Islet precursor cell (in vitro differentiated cells): ENCODE measurements at regions not wholly inside any gene's neighbourhood (a gene's known extent, or its start where the extent isn't known, plus 50 kb on each side); places are given as distances from the start of the nearest gene placed in this dataset.
A peak's percentile ranks its signal among the peaks of the same experiment; 100 is the strongest.

Experiments
- DNase-seq: peaks from one replicate; pipeline ENCODE4 v3.0.0-alpha.2; 2018

DNA sequence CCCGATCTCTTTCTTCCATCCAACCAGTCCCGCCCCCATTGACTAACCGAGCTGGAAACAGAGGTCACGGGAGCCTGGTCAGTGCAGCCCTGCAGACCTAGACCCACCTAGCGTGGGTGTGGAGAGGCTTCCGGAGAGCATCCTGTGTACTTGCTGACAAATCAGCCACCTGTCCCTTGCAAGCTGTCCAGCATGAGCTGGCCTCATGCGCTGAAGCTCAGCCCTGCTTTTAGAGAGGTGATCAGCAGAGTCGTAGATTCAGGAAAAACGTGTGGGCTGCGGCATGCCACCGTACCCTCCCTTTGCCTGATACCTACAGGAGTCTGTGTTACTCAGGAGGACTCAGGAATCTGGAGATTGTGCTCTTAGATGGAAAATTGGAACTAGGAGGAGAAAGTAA lies 80.3 kb upstream of the UQCRFS1 start:
- DNase-seq = no peak

DNA sequence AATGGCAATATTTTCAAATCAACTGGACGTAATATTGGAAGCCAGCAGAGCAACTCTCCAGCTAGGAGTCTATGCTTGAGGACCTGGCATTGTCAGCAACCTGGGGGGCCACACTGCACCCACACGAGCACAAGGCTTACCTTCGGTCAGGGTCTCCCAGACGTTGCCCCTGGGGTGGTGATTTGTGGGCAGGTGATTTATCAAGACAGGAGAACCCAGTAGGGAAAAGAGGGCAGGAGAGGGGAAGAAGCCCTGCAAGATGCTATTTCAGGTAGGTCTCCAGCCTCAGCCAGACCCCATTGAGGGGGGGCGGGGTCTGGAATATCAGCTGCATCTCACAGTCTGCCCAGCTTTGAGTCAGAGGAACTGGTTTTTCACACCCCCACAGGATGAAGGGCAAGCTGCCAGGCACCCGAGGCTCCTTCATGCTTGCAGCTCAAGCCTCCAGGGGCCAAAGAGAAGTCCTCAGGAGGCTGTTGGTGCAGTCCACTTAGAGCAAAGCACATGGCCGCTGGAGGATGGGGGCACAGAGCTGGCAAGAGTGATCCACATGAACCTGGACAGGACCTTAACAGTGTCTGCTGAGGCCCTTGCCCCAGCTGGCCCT lies 80.9 kb upstream of the UQCRFS1 start:
- DNase-seq = no peak

DNA sequence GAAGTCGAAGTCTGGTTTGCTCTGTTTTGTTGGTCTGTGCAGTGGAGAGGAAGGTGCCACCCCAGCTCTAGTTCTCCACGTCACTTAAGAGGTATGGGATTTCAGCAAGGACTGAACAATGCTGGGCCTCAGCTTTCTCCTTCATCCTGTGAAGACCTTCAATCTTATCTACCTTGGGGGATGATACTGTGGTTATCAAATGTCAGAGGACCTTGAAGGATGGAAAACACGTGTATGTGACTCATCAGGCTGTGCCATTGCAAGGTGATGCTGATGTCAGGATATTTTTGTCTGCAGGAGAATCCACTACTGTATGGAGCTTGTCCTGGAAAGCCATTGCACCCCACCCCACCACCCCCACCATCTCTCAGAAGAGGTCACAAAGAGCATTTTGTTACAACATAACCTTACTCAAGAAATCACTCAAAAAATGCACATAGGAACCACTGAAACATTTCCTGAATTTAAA lies 81.4 kb upstream of the UQCRFS1 start:
- no peak for DNase-seq

DNA sequence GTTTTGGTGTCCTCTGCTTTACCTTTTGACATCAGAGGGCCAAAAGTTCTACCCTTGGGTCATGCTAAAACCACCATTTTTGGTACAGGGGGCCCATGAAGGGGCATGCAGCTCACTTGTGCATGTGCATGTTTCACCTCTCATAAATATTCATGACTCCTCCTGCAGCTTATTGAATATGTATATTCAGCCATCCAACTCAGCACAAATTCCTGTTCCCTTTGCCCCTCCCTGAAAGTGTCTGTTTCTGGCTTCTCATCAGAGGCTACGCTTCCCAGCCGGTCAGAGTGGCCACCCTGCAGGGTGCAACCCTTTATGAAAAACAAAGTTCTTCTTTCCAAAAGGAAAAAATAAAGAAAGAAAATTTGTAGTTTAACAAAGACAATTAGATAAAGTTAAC lies 82.3 kb upstream of the UQCRFS1 start:
- no peak for DNase-seq

DNA sequence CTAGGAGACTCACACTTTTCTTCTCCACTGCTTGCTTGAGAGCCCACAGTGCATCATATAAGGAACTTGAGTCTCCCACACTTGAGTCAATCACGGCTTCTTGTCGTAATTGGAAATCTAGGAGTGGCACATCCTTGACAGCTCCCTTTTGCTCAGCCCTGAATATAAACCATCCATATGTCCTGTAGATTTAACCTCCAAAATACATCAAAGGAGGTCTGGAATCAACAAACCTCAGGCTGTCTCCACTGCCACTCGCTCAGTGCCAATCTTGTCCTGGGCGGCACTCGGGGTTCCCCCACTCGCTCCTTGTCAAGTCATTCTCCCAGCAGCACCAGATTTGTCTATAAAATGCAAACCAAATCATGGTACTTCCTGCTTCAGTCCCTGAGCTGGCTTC lies 84.4 kb upstream of the UQCRFS1 start:
- no peak for DNase-seq

DNA sequence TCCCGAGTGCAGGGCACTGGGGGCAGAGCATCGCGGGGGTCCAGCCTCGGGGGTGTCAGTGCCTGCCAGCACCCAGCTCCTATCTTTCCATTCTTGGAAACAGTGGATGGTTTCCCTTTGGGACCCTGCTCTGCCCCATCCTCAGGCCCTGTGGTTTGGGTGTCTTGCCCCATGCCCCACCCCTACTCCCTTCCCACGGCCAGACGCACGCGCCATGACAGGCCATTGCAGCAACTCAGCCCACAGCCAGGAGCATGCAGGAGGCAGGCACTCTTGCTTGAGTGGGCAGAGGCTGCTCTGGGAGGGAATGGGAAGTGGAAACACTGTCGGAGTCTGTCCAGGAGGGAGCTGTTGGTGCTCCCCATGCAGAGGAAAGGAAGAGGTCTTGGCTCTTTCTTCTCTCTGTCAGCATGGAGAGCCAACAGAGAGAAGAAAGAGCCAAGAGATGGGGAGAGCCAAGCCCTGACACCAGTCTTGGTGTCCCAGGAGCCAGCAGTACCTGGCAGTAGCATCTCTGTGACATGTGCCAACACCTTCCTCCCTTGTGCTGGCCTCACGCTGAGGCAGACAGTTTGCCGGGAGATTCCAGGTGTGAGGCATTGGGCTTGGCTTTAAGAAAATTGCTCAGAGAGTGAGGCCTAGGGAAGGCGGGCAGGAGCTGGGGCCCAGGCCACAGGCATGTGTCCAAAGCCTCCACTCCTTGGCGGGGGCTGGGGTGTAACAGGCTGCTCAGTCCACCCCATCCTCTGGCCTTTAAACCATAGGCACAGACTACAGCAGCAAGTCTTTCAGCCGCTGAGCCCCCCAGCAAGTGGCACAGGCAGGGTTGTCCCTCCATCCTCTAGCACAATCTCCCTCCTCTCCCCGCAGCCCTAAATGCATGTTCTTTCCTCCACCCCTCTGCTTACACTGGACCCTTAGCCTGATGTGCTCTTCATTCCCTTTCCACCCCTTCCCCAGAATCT lies 86.7 kb upstream of the UQCRFS1 start:
- no peak for DNase-seq

DNA sequence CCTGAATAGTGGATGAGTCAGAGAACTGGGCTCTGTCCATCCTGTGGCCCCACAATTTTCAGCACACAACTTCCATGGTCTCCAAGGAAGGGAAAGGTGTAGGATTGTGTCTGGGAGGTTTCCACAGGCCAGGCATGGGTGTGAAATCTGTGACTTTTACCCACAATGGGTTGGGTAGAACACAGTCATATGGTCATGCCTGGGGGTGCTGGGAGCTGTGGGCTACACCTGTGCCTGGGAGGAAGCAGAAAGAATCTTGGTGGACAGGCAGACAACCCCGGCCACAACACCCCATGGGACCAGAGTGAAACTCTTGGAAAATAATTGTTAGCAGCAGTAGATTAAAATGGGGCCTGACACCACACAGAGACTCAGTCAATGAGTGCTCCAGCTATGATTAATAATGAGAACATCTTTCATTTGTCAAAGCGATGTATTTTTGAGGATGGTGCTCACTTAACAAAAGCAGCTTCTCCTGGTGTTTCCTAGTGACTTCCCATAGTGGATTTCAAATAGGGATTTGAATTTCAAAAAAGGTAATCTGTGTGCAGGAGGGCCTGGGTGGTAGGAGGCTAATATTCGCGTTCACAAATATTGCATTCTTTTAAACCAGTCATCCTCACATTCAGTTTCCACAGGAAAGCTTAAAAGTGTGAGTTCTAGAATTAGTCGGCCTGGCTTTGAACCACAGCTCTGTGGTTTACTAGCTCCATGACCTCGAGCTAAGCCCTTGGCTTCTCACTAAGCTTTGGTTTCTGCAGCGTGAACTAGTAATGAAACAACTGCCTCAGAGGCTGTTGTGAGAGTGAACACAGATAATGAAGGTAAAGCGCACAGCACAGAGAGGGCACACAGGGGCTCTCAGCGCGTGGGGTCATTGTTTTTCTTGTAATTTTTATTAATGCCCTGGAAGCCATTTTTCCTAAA lies 89.3 kb upstream of the UQCRFS1 start:
- no peak for DNase-seq

DNA sequence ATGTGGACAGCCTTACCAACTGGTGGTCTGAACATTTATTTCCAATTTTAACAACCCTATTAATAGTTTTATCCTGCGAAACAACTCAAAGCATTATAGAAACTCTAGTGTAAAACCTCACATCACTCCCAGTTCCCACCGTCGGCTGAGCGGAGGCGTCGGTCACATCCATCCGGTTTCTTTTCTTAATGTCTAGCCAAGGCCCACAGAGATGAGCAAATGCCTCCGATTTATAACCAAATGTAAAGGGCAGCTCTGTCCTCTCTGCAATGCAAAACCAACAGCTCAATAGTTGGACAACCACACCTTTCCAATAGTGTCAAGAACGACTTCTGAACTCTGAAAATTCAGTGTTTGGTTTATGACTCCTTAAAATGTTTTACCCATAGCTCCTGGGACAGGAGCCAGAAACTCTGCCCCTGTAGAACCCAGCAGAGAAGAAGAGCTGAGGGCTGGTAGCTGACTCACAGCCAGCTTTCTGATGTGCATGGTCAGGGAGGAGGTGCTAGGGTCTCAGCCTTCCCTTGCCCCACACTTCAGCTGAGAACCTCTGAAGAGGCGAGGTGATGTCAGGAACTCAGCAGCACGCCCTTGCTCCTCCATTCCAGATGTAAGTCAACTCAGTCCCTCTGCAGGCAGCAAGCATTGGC lies 90.2 kb upstream of the UQCRFS1 start:
- DNase-seq = no peak

DNA sequence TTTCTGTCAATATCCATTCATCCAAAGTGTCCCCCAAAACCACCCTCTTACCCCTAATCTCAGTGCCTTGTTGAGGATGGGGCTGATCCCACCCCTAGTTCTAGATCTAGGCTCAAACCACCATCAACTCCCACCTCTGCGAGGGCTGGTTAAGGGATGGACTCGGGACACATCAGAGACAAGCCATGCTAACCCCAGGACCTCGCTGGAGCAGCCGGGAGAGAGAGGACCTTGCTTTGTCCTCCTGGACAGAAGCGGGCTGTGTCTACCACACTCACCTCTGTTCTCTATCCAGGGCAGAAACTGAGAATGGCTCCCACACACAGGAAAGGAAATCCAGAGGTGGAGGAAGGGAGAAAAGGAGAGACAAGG lies 90.8 kb upstream of the UQCRFS1 start:
- DNase-seq = no peak

DNA sequence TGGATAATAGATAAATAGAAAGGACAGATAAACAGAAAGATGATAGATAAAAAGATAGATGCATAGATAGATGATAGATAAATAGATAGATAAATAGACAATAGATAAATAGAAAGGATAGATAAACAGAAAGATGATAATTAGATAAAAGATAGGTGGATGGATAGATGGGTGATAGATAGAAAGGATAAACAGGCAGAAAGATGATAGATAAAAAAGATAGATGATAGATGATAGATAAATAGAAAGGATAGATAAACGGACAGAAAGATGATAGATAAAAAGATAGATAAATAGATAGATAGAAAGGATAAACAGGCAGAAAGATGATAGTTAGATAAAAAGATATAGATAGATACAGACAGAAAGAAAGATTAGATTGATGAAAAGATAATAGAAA lies 92.3 kb upstream of the UQCRFS1 start:
- no peak for DNase-seq

DNA sequence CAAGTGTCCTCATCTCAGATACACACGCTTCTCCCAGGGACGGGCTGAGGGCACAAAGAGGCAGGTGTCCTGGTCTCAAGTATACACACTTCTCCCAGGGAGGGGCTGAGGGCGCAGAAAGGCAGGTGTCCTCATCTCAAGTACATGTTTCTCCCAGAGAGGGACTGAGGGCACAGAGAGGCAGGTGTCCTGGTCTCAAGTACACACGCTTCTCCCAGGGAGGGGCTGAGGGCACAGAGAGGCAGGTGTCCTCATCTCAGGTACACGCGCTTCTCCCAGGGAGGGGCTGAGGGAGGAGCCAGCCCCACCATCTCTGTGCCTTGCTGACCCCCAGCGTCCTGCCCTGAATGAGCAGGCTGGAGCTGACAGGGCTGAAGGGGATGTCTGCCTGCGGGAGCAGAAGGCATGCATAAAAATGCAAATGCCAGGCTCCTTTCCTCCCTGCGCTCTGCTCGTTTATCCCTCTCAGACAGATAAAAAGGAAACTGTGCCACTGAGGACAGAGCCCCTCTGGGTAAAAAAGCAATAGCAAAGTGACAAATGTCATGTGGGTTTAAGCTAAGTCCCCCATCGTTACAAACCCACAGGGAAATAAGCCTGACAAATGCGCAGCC lies 96.1 kb upstream of the UQCRFS1 start:
- DNase-seq = no peak

DNA sequence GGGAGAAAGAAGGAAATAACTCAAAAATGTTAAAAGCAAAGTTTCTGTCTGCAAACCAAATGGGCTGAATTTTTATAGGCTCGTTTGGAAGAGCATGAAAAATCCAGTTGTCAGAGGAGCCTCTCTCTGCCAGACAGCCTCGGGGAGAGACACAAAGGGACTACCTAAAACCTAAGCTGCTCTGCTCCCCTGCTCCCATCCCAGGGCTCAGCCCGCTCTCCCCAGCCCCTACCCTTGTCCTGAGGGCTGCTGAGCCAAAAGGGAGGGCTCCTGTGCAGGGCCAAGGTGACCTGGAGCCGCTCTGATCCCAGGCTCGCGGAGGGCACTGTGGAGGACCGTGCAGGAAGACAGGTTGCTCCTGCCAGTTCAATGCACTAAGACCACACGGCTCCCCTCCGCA lies 96.7 kb upstream of the UQCRFS1 start:
- no peak for DNase-seq

DNA sequence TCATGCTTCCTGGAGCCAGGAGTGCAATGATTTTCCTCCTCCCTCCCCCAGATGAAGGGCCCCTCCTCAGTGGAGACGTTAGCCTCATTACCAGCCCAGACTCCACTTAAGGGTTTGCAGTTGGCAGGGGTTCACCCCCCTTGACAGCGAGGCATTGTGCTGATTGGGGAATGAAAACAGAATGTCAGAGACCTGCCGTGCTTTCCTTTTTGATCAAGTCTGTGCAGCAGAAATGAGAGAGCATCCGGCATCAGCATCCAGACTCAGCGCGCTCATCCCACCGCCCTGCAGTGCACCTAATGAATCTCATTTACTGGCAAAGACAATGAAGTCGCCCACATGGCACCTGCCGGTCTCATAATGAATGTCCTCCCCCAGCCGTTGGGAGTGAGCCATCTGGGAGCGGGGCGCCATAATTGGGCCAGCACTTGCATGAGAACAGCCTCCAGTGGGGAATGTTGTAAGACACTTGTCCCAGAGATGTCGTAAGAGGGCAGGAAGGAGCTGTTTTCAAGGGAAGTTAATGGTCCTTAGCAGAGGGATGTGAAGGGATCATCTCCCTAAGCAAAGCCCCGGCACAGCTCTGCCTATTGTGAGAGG lies 98.3 kb upstream of the UQCRFS1 start:
- DNase-seq = no peak

DNA sequence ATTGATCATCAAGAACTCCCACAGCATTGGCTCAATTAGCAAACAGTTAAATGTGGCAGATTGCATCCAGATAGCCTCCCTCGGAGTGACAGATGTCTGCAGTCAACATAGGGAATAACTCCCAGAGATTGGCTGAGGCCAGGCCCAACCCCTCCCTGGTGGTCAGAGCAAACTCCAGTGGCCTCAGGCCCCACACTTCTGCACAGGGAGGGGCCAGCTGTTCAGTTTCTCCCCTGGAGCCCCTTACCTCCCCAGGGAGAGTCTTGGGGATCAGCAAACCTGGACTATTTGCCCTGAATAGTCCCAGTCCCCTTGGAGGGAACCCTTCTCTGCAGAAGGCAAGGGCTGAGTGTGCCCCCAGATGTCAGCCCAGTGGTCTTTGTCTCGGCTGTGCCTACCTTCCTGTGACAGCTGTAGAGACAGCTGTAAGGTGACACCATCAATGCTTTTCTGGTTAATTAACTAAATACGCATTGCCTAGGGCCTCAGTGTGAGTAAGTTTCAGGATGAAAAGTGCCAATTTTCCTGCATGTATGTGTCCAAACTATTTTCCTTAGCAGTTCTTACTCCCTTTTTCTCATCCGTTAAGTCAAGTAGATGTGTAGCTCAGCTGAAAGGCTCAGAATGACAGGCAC lies 102.7 kb upstream of the UQCRFS1 start:
- DNase-seq = no peak

DNA sequence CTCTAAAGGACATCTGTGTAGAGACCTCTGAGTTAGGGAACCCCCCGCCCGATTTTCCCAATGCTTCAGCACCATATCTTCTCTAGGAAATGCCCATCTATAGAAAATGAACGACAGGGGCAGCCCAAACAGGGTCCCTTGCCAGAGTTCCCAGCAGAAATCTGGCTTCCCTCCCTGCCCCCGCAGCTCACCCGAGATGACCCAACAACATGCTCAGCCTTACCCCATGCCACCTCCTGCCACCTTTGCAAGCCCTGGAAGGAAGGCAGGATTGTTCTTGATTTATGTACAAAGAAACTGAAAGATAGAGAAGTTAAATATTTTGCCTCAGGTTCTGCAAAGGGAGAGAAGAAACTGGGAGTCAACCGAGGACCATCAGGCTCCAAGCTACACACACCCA lies 105.6 kb upstream of the UQCRFS1 start:
- no peak for DNase-seq

DNA sequence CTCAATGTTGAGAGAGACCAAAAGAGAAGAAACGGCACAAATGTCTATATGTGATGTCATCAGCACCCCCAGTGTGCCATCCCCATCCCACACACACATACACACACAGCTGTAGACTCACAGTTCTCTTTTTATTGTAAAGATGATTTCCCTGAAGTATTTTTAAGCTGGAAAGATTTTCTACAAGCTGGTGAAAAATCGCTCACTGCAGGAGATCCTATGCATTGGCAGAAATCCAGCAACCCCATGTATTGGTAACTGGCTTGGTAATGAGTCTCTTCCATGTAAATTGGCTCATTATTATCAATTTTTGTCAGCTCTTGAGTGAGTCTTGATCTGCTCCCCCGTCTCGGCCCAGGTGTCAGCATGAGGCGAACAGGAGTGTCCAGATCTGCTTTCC lies 107.1 kb upstream of the UQCRFS1 start:
- peak; percentile 22 for DNase-seq

DNA sequence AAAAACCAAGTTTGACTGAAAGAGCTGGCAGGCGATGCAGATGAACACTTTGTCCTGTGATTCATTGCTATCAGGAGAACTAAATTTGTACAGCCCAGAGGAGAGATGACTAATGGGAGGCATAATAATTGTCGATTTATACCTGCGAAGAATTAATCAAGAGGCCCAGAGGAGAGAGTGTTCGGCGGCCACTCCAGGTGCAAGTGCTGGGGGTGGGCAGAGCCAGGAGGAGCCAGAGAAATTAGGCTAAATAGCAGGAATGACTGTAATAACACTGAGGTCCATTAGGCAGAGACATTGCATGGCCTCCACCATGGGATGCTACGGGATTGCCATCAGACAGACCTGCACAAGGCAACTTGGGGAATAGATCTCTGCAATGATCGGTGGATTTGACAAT lies 107.7 kb upstream of the UQCRFS1 start:
- DNase-seq = no peak

DNA sequence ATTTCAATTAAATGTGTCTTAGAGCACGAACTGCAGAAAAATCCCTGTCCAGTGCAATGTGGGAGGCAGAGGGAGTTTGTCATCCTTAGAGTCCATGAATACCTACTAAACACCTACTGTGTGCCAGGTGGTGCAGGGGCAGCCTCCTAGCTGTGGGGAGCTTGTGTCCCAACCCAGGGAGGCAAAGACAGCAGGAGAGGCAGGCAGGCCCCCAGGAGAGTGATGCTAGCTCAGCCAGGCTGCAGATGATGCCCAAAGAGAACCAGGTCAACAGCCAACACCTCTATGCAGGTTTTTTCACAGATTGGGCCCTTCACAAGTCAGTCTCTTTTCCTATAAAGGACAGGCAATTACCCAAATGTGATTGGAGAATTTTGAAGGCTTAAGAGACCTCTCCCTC lies 108.2 kb upstream of the UQCRFS1 start:
- DNase-seq = no peak

DNA sequence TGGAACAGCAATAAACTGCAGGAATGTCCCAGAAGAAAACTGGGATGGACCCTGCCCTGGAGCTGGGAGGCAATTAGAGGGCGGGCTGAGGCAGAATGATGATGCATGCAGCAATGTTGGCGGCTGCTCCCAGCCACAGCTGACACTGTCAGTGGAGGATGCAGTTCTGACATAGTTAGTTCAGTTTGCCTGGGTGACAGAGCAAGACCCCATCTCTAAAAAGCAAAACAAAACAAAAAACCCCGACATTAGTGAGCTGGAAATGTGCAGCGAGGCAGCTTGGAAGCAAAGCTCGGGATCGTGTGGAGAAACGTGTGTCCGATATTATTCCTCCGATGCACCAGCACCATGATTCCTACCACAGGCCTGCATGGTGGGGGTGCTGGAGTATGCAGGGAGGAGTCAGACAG lies 110.1 kb upstream of the UQCRFS1 start:
- DNase-seq = peak; percentile 58

DNA sequence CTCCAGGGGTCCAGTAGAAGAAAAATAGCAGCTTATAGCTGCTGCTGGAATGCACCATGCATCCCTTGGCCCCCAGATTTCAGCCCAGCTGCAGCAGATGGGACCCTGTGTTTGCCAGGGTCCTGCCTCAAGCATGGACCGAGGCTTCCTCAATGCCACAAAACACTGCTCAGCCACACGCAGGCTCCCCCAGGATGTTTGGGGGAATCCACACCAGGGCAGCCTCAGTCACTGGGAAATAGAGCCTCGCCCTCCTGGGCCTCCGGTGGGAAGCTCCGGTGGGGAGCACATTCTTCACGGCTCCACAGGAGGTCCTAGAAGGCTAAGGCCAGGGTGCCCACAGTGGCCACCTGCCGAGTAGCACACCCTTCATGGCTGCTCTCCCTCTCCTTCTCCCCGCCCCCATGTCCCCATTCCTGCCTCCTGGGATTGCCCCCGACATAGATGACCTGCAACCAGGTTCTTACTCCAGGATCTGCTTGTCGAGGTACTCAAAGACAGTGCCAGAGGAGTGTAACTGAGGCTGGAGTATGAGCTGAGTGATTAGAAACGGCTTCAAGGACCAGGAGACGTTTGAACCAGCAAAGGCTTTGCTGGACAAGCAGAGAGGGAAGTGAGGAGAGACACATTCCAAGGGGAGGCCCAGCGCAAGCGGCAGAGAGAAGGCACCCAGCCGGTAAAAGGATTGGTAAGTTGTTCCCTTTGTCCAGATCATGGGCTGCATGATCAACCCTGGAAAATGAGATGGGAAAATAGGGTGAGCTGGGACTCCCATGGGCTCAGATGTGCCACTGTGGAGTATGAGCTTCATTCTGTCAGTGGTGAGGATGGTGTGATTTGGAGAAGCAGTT lies 110.7 kb upstream of the UQCRFS1 start:
- DNase-seq = peak; percentile 49
